ENCODE measurements at regions not wholly inside any gene's neighbourhood (a gene's known extent, or its start where the extent isn't known, plus 50 kb on each side); places are given as distances from the start of the nearest gene placed in this dataset.

GRCh38 chr7:79930604-79931003 is 204.0 kb upstream of the GNAI1 start:
- TF ChIP-seq MAX (IDR thresholded peaks at IDR 0.05; ENCODE audit: low read depth, low read length) (no peak), POLR2A (IDR thresholded peaks at IDR 0.05; ENCODE audit: extremely low read depth, insufficient read length) (no peak), MYC (IDR thresholded peaks at IDR 0.05; ENCODE audit: low read depth, low read length) (no peak)
- TF ChIP-seq, protein P1, sequence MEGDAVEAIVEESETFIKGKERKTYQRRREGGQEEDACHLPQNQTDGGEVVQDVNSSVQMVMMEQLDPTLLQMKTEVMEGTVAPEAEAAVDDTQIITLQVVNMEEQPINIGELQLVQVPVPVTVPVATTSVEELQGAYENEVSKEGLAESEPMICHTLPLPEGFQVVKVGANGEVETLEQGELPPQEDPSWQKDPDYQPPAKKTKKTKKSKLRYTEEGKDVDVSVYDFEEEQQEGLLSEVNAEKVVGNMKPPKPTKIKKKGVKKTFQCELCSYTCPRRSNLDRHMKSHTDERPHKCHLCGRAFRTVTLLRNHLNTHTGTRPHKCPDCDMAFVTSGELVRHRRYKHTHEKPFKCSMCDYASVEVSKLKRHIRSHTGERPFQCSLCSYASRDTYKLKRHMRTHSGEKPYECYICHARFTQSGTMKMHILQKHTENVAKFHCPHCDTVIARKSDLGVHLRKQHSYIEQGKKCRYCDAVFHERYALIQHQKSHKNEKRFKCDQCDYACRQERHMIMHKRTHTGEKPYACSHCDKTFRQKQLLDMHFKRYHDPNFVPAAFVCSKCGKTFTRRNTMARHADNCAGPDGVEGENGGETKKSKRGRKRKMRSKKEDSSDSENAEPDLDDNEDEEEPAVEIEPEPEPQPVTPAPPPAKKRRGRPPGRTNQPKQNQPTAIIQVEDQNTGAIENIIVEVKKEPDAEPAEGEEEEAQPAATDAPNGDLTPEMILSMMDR (IDR thresholded peaks at IDR 0.05; ENCODE audit: low read depth, low read length), result no peak

Measured in NB4 (cell line).